RWPE2 (cell line): ENCODE measurements at regions not wholly inside any gene's neighbourhood (a gene's known extent, or its start where the extent isn't known, plus 50 kb on each side); places are given as distances from the start of the nearest gene placed in this dataset.

ENCODE experiments used
- ATAC-seq: fragments of 200-7000 bp; cut with Tn5 transposase; 3 replicates; pipeline ENCODE4 v1.9.1; 2021; ENCODE audit warnings: low read depth
- DNase-seq: peaks from one replicate; pipeline ENCODE4 v3.0.0-alpha.2; 2020; ENCODE audit warnings: low spot score
- H3K27ac ChIP-seq: fragments of 450-650 bp; 2 replicates; pipeline ENCODE4 v1.5.1; 2017; ENCODE audit warnings: mild to moderate bottlenecking; ENCODE audit not compliant: poor library complexity, severe bottlenecking
- H3K27me3 ChIP-seq: fragments of 250-450 bp; sonication (Bioruptor Pico); 2 replicates; pipeline ENCODE4 v1.5.1; 2021; ENCODE audit warnings: mild to moderate bottlenecking, moderate library complexity; ENCODE audit not compliant: insufficient read depth, poor library complexity, severe bottlenecking
- H3K36me3 ChIP-seq: fragments of 250-450 bp; sonication (Bioruptor Pico); 2 replicates; pipeline ENCODE4 v1.5.1; 2020; ENCODE audit warnings: low read depth, mild to moderate bottlenecking, moderate library complexity
- H3K4me1 ChIP-seq: fragments of 250-450 bp; sonication (Bioruptor Pico); 2 replicates; pipeline ENCODE4 v1.5.1; 2021; ENCODE audit warnings: mild to moderate bottlenecking, moderate library complexity; ENCODE audit not compliant: insufficient read depth, poor library complexity, severe bottlenecking
- H3K4me3 ChIP-seq: fragments of 250-450 bp; sonication (Bioruptor Pico); 2 replicates; pipeline ENCODE4 v1.5.1; 2021; ENCODE audit warnings: mild to moderate bottlenecking, moderate library complexity; ENCODE audit not compliant: severe bottlenecking
- H3K9me3 ChIP-seq: fragments of 250-450 bp; sonication (Bioruptor Pico); 2 replicates; pipeline ENCODE4 v1.5.1; 2021; ENCODE audit warnings: mild to moderate bottlenecking, moderate library complexity; ENCODE audit not compliant: severe bottlenecking
- CTCF ChIP-seq: fragments of 450-650 bp; IDR thresholded peaks from one replicate; pipeline ENCODE4 v1.5.1; 2017; ENCODE audit warnings: mild to moderate bottlenecking, moderate library complexity; ENCODE audit not compliant: poor library complexity, severe bottlenecking

GRCh38 chr3:22899441-22899840 lies 303.7 kb upstream of the UBE2E2 start:
- ATAC-seq (no peak), DNase-seq (no peak)
- Histone ChIP-seq H3K27ac (no peak overlapping the region), H3K4me3 (no peak overlapping the region), H3K27me3 (no peaks in the 10 kb centered on the region), H3K9me3 (no peaks in the 10 kb centered on the region), H3K4me1 (no peaks in the 10 kb centered on the region), H3K36me3 (no peaks in the 10 kb centered on the region)
- no peak for TF ChIP-seq CTCF

GRCh38 chr3:22900296-22900695 lies 302.8 kb upstream of the UBE2E2 start:
- Histone ChIP-seq H3K36me3 (no peaks in the 10 kb centered on the region), H3K4me1 (no peaks in the 10 kb centered on the region), H3K27ac (no peak overlapping the region), H3K4me3 (no peak overlapping the region), H3K9me3 (no peaks in the 10 kb centered on the region), H3K27me3 (no peaks in the 10 kb centered on the region)
- no peak for TF ChIP-seq CTCF
- DNase-seq, result no peak
- ATAC-seq, result no peak

GRCh38 chr3:22901684-22902083 lies 301.4 kb upstream of the UBE2E2 start:
- Histone ChIP-seq H3K4me3 (no peak overlapping the region), H3K36me3 (no peaks in the 10 kb centered on the region), H3K4me1 (no peaks in the 10 kb centered on the region), H3K27me3 (no peaks in the 10 kb centered on the region), H3K27ac (no peak overlapping the region), H3K9me3 (no peaks in the 10 kb centered on the region)
- no peak for DNase-seq
- no peak for ATAC-seq
- no peak for TF ChIP-seq CTCF

GRCh38 chr3:22907161-22907780 lies 295.9 kb upstream of the UBE2E2 start:
- no peak for TF ChIP-seq CTCF
- Histone ChIP-seq H3K27ac (no peak overlapping the region), H3K4me1 (no peaks in the 10 kb centered on the region), H3K4me3 (no peak overlapping the region), H3K36me3 (no peaks in the 10 kb centered on the region), H3K9me3 (no peaks in the 10 kb centered on the region), H3K27me3 (no peaks in the 10 kb centered on the region)
- ATAC-seq (no peak), DNase-seq (no peak)

- Histone ChIP-seq H3K9me3 (no peaks in the 10 kb centered on the region), H3K4me3 (no peak overlapping the region), H3K36me3 (no peaks in the 10 kb centered on the region), H3K27ac (no peak overlapping the region), H3K4me1 (no peaks in the 10 kb centered on the region), H3K27me3 (no peaks in the 10 kb centered on the region)
- no peak for DNase-seq
- TF ChIP-seq CTCF, result no peak
- ATAC-seq, result no peak
Observed at GRCh38 chr3:22907796-22908195, 295.3 kb upstream of the UBE2E2 start.
